Osteocyte (in vitro differentiated cells): ENCODE measurements at regions not wholly inside any gene's neighbourhood (a gene's known extent, or its start where the extent isn't known, plus 50 kb on each side); places are given as distances from the start of the nearest gene placed in this dataset.

Experiments used
- DNase-seq: peaks from one replicate; pipeline ENCODE4 v3.0.0; 2021; ENCODE audit warnings: mixed read lengths; ENCODE audit not compliant: unreplicated experiment; ENCODE audit errors: extremely low spot score
- H3K27ac Mint-ChIP-seq: one replicate; pipeline ENCODE4 v1.8.0; 2021; ENCODE audit warnings: mild to moderate bottlenecking, mixed read lengths; ENCODE audit not compliant: unreplicated experiment
- H3K27me3 Mint-ChIP-seq: one replicate; pipeline ENCODE4 v1.8.0; 2021; ENCODE audit warnings: mixed read lengths; ENCODE audit not compliant: unreplicated experiment
- H3K36me3 Mint-ChIP-seq: one replicate; pipeline ENCODE4 v1.8.0; 2021; ENCODE audit warnings: mixed read lengths; ENCODE audit not compliant: unreplicated experiment
- H3K4me1 Mint-ChIP-seq: one replicate; pipeline ENCODE4 v1.8.0; 2021; ENCODE audit warnings: mixed read lengths; ENCODE audit not compliant: unreplicated experiment
- H3K4me3 Mint-ChIP-seq: one replicate; pipeline ENCODE4 v1.8.0; 2021; ENCODE audit warnings: mild to moderate bottlenecking, moderate library complexity, mixed read lengths; ENCODE audit not compliant: unreplicated experiment
- H3K9me3 Mint-ChIP-seq: one replicate; pipeline ENCODE4 v1.8.0; 2021; ENCODE audit warnings: mixed read lengths; ENCODE audit not compliant: unreplicated experiment
- TF ChIP-seq, protein P1 (sequence below): fragments of 200-600 bp; sonication (generic); IDR thresholded peaks from 2 replicates; pipeline ENCODE4 v1.5.0; 2021; ENCODE audit warnings: antibody characterized with exemption, mild to moderate bottlenecking, moderate library complexity

DNA sequence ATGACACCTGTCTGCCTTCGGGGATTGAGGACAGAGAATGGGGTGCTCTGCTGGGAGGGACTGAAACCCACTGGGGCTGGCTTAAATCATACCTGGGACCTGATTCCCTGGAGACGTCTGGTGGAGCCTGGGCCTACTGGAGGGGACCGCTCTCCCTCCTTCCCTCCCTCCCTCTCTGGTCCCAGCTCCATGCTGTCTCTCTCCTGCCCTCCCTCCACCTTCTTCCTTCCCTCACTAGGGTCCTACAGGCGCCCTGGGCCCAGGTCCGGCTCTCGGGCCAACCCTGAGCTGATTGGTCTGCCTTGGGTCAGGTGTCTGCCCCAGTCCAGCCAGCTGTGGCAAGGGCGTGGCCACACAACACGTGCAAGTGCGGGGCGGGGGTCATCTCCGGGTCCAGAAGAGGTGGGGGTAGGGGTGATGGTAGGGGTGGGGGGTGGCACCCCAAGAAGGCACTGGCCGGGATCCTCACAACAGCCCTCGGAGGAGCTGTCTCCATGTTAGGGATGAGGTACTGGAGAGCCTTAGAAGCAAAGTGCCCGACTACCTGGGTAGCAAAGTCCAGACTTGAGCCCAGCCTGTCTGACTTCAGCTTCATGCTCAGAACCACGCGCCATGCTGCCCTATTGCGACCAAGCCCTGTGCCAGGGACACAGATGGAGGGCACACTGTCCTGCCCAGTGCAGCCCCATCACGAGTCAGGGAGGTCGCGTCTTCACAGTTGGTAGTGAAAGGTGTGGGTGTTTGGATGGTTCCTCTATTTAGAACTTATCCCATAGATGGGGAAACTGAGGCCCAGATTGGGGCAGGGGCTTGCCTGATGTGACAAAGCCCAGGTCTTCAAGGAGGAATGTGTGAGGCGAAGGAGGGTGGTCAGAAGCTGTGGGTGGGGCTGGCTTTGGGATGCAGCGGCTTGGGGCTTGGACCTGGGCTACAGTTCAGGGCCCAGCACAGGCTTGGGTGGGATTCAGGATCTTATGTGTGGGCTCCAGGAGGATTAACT, 574.1 kb downstream of the PTPRU start:
- no peaks in the 10 kb centered on the region for H3K4me1 Mint-ChIP-seq
- peak; percentile 80 for DNase-seq
- H3K27me3 Mint-ChIP-seq: no peaks in the 10 kb centered on the region
- no peak overlapping the region for H3K4me3 Mint-ChIP-seq
- no peaks in the 10 kb centered on the region for H3K36me3 Mint-ChIP-seq
- H3K9me3 Mint-ChIP-seq: no peaks in the 10 kb centered on the region
- H3K27ac Mint-ChIP-seq: no peak overlapping the region
- TF ChIP-seq, protein P1, sequence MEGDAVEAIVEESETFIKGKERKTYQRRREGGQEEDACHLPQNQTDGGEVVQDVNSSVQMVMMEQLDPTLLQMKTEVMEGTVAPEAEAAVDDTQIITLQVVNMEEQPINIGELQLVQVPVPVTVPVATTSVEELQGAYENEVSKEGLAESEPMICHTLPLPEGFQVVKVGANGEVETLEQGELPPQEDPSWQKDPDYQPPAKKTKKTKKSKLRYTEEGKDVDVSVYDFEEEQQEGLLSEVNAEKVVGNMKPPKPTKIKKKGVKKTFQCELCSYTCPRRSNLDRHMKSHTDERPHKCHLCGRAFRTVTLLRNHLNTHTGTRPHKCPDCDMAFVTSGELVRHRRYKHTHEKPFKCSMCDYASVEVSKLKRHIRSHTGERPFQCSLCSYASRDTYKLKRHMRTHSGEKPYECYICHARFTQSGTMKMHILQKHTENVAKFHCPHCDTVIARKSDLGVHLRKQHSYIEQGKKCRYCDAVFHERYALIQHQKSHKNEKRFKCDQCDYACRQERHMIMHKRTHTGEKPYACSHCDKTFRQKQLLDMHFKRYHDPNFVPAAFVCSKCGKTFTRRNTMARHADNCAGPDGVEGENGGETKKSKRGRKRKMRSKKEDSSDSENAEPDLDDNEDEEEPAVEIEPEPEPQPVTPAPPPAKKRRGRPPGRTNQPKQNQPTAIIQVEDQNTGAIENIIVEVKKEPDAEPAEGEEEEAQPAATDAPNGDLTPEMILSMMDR: no peak

DNA sequence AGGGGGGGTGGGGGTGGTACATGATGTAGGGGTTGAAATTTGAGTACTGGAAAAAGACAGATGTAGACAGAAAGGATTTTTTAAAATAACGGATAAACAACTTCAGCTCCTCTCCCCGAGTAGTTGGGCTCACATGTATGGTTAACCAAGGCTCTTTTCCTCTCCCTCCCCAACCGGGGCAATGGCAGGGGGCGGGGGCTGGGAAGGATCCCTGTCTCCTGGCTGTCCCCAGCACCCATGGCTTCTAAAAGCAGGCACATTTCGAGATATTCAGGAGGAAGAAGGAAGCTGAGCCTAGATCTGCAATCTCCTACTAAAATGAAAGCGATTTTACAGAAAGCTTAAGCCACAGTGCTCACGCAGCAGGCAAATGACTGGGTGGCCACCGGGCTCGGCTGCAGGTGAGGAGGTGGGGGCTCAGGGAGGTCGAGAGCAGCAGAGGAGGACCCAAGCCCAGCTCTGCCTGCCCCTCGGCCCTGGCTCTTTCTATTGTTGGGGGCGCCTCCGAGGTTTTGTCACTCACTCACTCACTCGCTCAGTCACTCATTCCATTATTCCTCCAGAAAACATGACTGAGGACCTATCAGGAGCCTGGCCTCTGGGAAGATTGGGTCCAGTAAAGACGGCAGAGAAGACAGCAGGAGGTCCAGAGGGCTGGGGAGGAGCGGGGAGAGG, 573.3 kb downstream of the PTPRU start:
- H3K27ac Mint-ChIP-seq: no peak overlapping the region
- no peak overlapping the region for H3K4me3 Mint-ChIP-seq
- H3K9me3 Mint-ChIP-seq: no peaks in the 10 kb centered on the region
- H3K27me3 Mint-ChIP-seq: no peaks in the 10 kb centered on the region
- peak; percentile 76 for DNase-seq
- no peaks in the 10 kb centered on the region for H3K36me3 Mint-ChIP-seq
- TF ChIP-seq, protein P1: no peak
- no peaks in the 10 kb centered on the region for H3K4me1 Mint-ChIP-seq

DNA sequence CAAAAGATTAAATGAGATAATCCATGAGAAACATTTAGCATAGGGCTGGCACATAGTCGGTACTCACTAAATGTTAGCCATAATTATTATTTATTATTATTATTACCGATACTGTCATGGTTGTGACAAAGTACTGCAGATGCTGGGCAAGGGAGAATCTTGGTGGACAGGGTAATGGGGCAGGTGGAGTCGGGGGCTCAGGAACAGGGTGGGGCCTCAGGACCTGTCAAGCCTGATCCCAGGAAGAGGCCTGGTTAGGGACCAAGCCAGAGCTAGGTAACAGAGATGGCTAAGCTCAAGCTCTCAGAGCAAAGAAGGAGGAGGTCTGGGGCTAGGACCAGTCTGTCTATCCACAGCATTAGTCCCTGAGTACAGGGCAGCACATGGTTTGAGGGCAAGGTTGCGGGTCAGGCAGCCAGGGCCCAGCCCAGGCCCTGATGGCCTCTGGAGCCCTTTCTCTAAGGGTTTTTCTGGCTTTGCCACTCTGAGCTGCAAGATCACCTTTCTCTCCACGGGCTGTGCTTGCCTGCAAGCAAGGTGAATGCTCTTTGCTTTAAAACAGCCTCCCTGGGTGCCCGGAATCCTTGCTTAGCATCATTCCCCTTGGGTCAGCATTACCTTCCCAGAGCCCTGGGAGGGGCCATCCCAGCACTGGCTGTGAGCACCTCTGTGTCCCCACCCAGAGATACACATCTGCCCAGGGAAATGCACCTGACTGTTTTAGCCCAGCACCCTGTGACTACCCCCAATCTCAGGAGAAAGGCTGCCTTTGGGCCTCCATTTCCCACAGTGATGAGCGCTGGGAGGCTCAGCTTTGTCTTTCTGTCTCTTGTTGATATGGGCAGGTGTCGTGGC, 572.0 kb downstream of the PTPRU start:
- Mint-ChIP-seq H3K36me3 (no peaks in the 10 kb centered on the region), H3K4me3 (no peak overlapping the region), H3K4me1 (no peaks in the 10 kb centered on the region), H3K9me3 (no peaks in the 10 kb centered on the region), H3K27me3 (no peaks in the 10 kb centered on the region), H3K27ac (no peak overlapping the region)
- TF ChIP-seq, protein P1: no peak
- peak; percentile 54 for DNase-seq

DNA sequence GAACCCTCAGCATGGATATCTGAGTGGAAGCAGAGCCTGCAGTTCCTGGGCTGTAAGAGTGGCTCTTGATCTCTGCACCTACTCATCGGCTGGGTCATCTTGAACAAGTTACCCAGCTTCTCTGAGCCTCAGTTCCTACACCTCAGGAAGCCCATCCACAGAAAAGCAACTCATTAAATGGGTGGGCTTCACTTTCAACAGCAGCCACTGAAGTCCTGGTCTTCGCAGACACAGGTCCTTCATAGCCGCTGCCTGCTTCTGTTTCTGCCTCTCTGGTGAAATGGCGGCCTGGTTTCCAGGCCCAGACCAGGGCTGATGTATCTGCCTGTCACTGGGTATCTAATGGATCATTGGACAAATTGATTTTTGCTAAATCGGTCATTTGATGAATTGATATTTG, 571.4 kb downstream of the PTPRU start:
- H3K9me3 Mint-ChIP-seq: no peaks in the 10 kb centered on the region
- no peak overlapping the region for H3K27ac Mint-ChIP-seq
- no peak overlapping the region for H3K4me3 Mint-ChIP-seq
- peak; percentile 32 for DNase-seq
- TF ChIP-seq, protein P1: no peak
- no peaks in the 10 kb centered on the region for H3K4me1 Mint-ChIP-seq
- H3K36me3 Mint-ChIP-seq: no peaks in the 10 kb centered on the region
- peaks cover 5% of the 10 kb centered on the region for H3K27me3 Mint-ChIP-seq
